ENCODE measurements at regions not wholly inside any gene's neighbourhood (a gene's known extent, or its start where the extent isn't known, plus 50 kb on each side); places are given as distances from the start of the nearest gene placed in this dataset.

DNA sequence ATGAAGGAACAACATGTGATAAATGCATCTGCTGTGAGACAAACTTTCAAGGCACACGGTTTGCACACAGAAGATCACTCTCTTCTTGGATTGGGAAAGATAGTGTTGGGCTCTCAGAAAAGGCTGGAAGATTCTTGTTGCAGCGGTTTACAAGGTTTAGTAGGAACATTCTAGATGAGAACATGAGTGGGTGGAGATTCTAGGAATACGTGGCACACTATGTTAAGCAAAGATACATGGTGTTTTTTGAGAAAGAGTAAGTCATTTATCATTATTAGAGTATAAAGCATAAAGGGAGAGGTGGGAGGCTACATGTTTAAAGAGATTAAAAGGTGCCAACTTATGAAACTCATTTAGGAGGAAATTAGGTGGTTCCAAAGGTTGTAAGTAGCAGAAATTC is 348.8 kb upstream of the HS3ST1 start (continued):
- TF ChIP-seq, protein P1, sequence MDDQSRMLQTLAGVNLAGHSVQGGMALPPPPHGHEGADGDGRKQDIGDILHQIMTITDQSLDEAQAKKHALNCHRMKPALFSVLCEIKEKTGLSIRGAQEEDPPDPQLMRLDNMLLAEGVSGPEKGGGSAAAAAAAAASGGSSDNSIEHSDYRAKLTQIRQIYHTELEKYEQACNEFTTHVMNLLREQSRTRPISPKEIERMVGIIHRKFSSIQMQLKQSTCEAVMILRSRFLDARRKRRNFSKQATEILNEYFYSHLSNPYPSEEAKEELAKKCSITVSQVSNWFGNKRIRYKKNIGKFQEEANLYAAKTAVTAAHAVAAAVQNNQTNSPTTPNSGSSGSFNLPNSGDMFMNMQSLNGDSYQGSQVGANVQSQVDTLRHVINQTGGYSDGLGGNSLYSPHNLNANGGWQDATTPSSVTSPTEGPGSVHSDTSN (CRISPR knock-in tag; IDR thresholded peaks at IDR 0.05) = no peak

DNA sequence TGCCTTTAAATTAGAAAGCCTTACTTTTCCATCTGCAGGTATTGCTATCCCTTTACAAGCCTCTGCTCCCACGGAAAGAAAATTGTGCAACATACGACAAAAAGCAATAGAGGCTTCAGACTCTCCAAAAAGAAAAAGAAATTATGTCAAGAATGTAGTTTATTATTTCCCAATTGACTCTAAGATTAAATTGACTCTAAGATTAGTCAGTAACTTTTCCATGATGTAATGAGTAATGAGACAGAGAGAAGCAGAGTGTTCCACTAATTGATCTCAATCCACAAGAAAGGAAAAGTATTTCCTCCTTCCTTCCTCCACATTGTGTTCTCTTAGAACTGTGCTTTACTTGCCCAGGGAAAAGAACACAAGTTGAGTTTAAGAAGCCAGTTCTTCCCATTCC is 345.7 kb upstream of the HS3ST1 start:
- Histone ChIP-seq H3K9me3 (ENCODE audit: control insufficient read depth, insufficient read depth, low read depth, low read length) (no peaks in the 10 kb centered on the region), H3K4me3 (ENCODE audit: low read depth, low read length) (no peak overlapping the region), H3K4me1 (ENCODE audit: control insufficient read depth, insufficient read depth, low read length) (no peaks in the 10 kb centered on the region), H3K27ac (ENCODE audit: extremely low read depth, low read depth, low read length) (no peak overlapping the region), H3K36me3 (ENCODE audit: control insufficient read depth in 2 of 2, insufficient read depth in 1 of 2, low read length in 2 of 2) (no peaks in the 10 kb centered on the region)
- CTCF ChIA-PET = no interaction called here
- POLR2A ChIA-PET = no interaction called here
- TF ChIP-seq FEZF1 (tag by site-specific recombination; IDR thresholded peaks at IDR 0.05) (no peak), ZXDB (tag by site-specific recombination; IDR thresholded peaks at IDR 0.05) (no peak), MZF1 (tag by site-specific recombination; IDR thresholded peaks at IDR 0.05; ENCODE audit: borderline replicate concordance) (no peak), ZNF394 (tag by site-specific recombination; IDR thresholded peaks at IDR 0.05; ENCODE audit: borderline replicate concordance) (no peak), ZNF146 (tag by site-specific recombination; IDR thresholded peaks at IDR 0.05) (no peak), ZNF777 (tag by site-specific recombination; IDR thresholded peaks at IDR 0.05; ENCODE audit: borderline replicate concordance) (no peak), HOXA7 (CRISPR knock-in tag; IDR thresholded peaks at IDR 0.05; ENCODE audit: borderline replicate concordance) (no peak), ZNF335 (tag by site-specific recombination; conservative IDR thresholded peaks at IDR 0.05) (no peak)
- TF ChIP-seq, protein P2, sequence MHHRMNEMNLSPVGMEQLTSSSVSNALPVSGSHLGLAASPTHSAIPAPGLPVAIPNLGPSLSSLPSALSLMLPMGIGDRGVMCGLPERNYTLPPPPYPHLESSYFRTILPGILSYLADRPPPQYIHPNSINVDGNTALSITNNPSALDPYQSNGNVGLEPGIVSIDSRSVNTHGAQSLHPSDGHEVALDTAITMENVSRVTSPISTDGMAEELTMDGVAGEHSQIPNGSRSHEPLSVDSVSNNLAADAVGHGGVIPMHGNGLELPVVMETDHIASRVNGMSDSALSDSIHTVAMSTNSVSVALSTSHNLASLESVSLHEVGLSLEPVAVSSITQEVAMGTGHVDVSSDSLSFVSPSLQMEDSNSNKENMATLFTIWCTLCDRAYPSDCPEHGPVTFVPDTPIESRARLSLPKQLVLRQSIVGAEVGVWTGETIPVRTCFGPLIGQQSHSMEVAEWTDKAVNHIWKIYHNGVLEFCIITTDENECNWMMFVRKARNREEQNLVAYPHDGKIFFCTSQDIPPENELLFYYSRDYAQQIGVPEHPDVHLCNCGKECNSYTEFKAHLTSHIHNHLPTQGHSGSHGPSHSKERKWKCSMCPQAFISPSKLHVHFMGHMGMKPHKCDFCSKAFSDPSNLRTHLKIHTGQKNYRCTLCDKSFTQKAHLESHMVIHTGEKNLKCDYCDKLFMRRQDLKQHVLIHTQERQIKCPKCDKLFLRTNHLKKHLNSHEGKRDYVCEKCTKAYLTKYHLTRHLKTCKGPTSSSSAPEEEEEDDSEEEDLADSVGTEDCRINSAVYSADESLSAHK (tag by site-specific recombination; IDR thresholded peaks at IDR 0.05) = no peak
- TF ChIP-seq, protein P3, sequence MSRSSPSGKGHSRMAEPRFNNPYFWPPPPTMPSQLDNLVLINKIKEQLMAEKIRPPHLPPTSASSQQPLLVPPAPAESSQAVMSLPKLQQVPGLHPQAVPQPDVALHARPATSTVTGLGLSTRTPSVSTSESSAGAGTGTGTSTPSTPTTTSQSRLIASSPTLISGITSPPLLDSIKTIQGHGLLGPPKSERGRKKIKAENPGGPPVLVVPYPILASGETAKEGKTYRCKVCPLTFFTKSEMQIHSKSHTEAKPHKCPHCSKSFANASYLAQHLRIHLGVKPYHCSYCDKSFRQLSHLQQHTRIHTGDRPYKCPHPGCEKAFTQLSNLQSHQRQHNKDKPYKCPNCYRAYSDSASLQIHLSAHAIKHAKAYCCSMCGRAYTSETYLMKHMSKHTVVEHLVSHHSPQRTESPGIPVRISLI (tag by site-specific recombination; IDR thresholded peaks at IDR 0.05) = no peak

DNA sequence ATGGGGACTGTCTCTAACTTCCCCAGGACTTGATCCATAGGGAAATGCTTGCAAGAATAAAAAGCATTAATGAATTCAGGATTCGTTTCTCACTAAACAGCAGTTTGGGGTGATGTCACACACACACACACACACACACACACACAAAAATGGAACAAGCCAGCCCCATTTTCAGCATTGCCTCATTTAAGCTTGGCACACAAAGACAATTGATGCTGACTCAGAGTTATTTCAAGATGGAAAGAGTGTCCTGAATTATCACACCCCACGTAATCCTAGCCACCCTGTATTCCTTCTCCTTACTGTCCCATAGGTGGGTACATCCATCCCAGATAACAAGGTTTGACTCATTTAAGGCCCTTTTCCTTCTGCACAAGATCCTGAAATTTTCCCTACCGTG is 345.1 kb upstream of the HS3ST1 start:
- Histone ChIP-seq H3K27ac (ENCODE audit: extremely low read depth, low read depth, low read length) (no peak overlapping the region), H3K36me3 (ENCODE audit: control insufficient read depth in 2 of 2, insufficient read depth in 1 of 2, low read length in 2 of 2) (no peaks in the 10 kb centered on the region), H3K4me1 (ENCODE audit: control insufficient read depth, insufficient read depth, low read length) (no peaks in the 10 kb centered on the region), H3K9me3 (ENCODE audit: control insufficient read depth, insufficient read depth, low read depth, low read length) (no peaks in the 10 kb centered on the region), H3K4me3 (ENCODE audit: low read depth, low read length) (no peak overlapping the region)
- ChIA-PET POLR2A (no interaction called here), CTCF (no interaction called here)
- TF ChIP-seq GFI1B (tag by site-specific recombination; IDR thresholded peaks at IDR 0.05) = no peak
- TF ChIP-seq, protein P4, sequence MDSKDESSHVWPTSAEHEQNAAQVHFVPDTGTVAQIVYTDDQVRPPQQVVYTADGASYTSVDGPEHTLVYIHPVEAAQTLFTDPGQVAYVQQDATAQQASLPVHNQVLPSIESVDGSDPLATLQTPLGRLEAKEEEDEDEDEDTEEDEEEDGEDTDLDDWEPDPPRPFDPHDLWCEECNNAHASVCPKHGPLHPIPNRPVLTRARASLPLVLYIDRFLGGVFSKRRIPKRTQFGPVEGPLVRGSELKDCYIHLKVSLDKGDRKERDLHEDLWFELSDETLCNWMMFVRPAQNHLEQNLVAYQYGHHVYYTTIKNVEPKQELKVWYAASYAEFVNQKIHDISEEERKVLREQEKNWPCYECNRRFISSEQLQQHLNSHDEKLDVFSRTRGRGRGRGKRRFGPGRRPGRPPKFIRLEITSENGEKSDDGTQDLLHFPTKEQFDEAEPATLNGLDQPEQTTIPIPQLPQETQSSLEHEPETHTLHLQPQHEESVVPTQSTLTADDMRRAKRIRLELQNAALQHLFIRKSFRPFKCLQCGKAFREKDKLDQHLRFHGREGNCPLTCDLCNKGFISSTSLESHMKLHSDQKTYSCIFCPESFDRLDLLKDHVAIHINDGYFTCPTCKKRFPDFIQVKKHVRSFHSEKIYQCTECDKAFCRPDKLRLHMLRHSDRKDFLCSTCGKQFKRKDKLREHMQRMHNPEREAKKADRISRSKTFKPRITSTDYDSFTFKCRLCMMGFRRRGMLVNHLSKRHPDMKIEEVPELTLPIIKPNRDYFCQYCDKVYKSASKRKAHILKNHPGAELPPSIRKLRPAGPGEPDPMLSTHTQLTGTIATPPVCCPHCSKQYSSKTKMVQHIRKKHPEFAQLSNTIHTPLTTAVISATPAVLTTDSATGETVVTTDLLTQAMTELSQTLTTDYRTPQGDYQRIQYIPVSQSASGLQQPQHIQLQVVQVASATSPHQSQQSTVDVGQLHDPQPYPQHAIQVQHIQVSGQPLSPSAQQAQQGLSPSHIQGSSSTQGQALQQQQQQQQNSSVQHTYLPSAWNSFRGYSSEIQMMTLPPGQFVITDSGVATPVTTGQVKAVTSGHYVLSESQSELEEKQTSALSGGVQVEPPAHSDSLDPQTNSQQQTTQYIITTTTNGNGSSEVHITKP (tag by site-specific recombination; IDR thresholded peaks at IDR 0.05) = no peak
- no peak for TF ChIP-seq ZNF37A (tag by site-specific recombination; IDR thresholded peaks at IDR 0.05)
- TF ChIP-seq ZNF10 (tag by site-specific recombination; IDR thresholded peaks at IDR 0.05) = no peak
- no peak for TF ChIP-seq ZNF24 (tag by site-specific recombination; IDR thresholded peaks at IDR 0.05)
- no peak for TF ChIP-seq HOXC10 (CRISPR knock-in tag; IDR thresholded peaks at IDR 0.05)
- TF ChIP-seq ZNF660 (tag by site-specific recombination; IDR thresholded peaks at IDR 0.05) = no peak
